ENCODE measurements at regions not wholly inside any gene's neighbourhood (a gene's known extent, or its start where the extent isn't known, plus 50 kb on each side); places are given as distances from the start of the nearest gene placed in this dataset.

- no peak for DNase-seq
These were observed 129.7 kb upstream of the MGAT5 start for GRCh38 chr2:134124047-134124753.

GRCh38 chr2:134127496-134127895, 126.4 kb upstream of the MGAT5 start:
- DNase-seq: no peak

- DNase-seq: no peak
These were observed 125.1 kb upstream of the MGAT5 start for GRCh38 chr2:134128746-134129145.

- DNase-seq: no peak
These were observed 123.9 kb upstream of the MGAT5 start for GRCh38 chr2:134129900-134130537.

GRCh38 chr2:134131681-134132489, 122.0 kb upstream of the MGAT5 start:
- no peak for DNase-seq

GRCh38 chr2:134132490-134132857, 121.4 kb upstream of the MGAT5 start:
- DNase-seq: no peak

GRCh38 chr2:134133622-134134312, 120.1 kb upstream of the MGAT5 start:
- DNase-seq: no peak

GRCh38 chr2:134134313-134134706, 119.6 kb upstream of the MGAT5 start:
- no peak for DNase-seq

GRCh38 chr2:134134827-134135226, 119.0 kb upstream of the MGAT5 start:
- DNase-seq: no peak

GRCh38 chr2:134135793-134136192, 118.1 kb upstream of the MGAT5 start:
- no peak for DNase-seq

- DNase-seq: no peak
These were observed 117.1 kb upstream of the MGAT5 start for GRCh38 chr2:134136731-134137130.

GRCh38 chr2:134137182-134137611, 116.7 kb upstream of the MGAT5 start:
- peak; percentile 40 for DNase-seq

GRCh38 chr2:134138115-134138514, 115.8 kb upstream of the MGAT5 start:
- no peak for DNase-seq

- DNase-seq: no peak
These were observed 114.3 kb upstream of the MGAT5 start for GRCh38 chr2:134139611-134140010.

GRCh38 chr2:134140251-134140661, 113.6 kb upstream of the MGAT5 start:
- DNase-seq: no peak

GRCh38 chr2:134141598-134142340, 112.1 kb upstream of the MGAT5 start:
- no peak for DNase-seq

GRCh38 chr2:134142341-134142738, 111.5 kb upstream of the MGAT5 start:
- no peak for DNase-seq

- DNase-seq: no peak
These were observed 111.0 kb upstream of the MGAT5 start for GRCh38 chr2:134142903-134143302.

GRCh38 chr2:134143568-134143967, 110.3 kb upstream of the MGAT5 start:
- no peak for DNase-seq

- no peak for DNase-seq
These were observed 109.7 kb upstream of the MGAT5 start for GRCh38 chr2:134144081-134144596.

GRCh38 chr2:134144651-134145050, 109.2 kb upstream of the MGAT5 start:
- DNase-seq: no peak

- no peak for DNase-seq
These were observed 108.4 kb upstream of the MGAT5 start for GRCh38 chr2:134145519-134145918.
